HG03066 (cell line): ENCODE measurements at regions not wholly inside any gene's neighbourhood (a gene's known extent, or its start where the extent isn't known, plus 50 kb on each side); places are given as distances from the start of the nearest gene placed in this dataset.

Experiments
- ATAC-seq: cut with Tn5 transposase; IDR thresholded peaks from one replicate; pipeline ENCODE4 v1.9.1; 2021; ENCODE audit warnings: low read depth; ENCODE audit not compliant: unreplicated experiment

GRCh38 chr4:187921946-187922623 lies 73.5 kb upstream of the ZFP42 start:
- ATAC-seq, result no peak

- ATAC-seq, result no peak
Measured at GRCh38 chr4:187929024-187929423, 66.5 kb upstream of the ZFP42 start.

- ATAC-seq, result no peak
Measured at GRCh38 chr4:187934766-187935165, 60.8 kb upstream of the ZFP42 start.

DNA sequence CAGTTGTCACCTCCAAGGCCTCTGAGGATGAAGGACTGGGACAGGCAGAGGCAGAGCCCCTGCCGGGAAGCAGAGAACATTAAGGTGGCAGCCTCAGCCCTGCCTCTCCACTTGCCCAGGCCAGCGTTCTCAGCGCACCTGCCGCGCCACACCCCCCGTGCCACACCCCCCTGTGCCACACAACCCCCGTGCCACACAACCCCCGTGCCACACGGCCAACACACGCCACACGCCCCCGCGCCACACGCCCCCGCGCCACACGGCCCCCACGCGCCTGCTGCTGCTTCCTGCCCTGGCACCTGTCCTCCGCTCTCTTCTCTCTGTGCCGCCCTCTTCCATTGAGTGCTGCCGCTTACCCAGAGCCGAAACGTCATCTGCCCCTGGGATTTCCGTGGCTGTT lies 58.0 kb upstream of the ZFP42 start:
- ATAC-seq, result no peak

DNA sequence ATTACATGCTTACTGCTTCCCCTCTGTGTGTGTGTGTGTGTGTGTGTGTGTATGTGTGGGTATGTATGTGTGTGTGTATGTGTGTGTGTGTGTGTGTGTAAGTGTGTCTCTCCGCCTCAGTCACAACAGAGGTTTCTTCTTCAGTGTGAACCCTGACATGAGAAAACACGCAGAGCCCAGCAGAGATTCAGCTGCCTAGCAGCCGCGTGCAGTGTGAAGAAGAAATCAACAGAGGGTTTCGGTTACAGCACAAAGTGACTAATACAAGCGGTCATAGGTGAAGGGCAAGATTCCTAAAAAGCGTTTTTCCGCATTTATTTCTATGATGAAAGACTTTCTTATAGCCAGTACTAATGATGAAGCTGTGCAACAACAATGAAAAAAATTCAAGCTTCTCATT lies 55.3 kb upstream of the ZFP42 start:
- ATAC-seq, result no peak

DNA sequence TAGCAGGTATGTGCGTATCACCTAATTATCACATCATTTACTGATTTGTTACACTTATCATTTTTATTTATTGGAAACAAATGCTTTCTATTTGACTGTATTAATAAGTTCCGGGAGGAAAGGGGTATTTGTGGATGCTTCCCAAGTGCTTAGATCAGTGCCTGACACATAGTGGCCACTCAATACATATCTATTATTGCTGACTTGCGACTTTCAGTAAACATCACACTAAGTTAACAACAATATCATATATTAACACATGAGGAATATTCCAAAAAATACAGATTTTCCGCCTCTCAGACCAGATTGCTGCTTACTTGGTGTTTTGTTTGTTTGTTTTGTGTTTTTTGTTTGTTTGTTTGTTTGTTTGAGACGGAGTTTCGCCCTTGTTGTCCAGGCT lies 52.6 kb upstream of the ZFP42 start:
- no peak for ATAC-seq

GRCh38 chr4:187944179-187944578 lies 51.4 kb upstream of the ZFP42 start:
- no peak for ATAC-seq
